ENCODE measurements at regions not wholly inside any gene's neighbourhood (a gene's known extent, or its start where the extent isn't known, plus 50 kb on each side); places are given as distances from the start of the nearest gene placed in this dataset.

DNA sequence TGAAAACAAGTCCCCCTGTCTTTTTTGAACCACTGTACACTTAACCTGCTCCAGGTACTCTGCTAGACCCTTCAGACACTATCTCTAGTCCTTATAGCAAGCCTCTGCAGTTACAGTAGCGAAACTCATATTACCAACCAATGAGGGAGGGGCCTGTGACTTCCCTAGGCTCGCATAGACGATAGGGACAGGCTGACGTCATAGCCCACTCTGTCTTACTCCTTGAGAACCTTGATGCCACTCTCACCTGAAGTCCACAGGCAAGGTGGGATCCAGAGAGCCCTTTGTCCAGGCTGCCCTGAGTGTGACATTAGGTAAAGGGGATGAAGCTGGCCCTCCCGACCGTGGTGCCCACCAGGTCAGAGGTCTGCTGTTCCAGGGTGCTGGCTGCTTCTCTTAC lies 65.3 kb downstream of the ACTBL2 start:
- TF ChIP-seq ZNF302 (CRISPR knock-in tag; IDR thresholded peaks at IDR 0.05) (no peak), POLR2A (IDR thresholded peaks at IDR 0.05; ENCODE audit: low read length) (no peak), JUN (IDR thresholded peaks at IDR 0.05) (no peak), ESRRA (IDR thresholded peaks at IDR 0.05; ENCODE audit: borderline replicate concordance, low read length) (no peak), RAD21 (conservative IDR thresholded peaks at IDR 0.05 in 1 of 2, IDR thresholded peaks at IDR 0.05 in 1 of 2) (no peak), EHF (CRISPR knock-in tag; IDR thresholded peaks at IDR 0.05) (no peak), CEBPB (IDR thresholded peaks at IDR 0.05) (no peak), RFX5 (IDR thresholded peaks at IDR 0.05) (no peak), ZFP36 (IDR thresholded peaks at IDR 0.05; ENCODE audit: borderline replicate concordance, partially characterized antibody) (no peak)
- TF ChIP-seq, protein P1, sequence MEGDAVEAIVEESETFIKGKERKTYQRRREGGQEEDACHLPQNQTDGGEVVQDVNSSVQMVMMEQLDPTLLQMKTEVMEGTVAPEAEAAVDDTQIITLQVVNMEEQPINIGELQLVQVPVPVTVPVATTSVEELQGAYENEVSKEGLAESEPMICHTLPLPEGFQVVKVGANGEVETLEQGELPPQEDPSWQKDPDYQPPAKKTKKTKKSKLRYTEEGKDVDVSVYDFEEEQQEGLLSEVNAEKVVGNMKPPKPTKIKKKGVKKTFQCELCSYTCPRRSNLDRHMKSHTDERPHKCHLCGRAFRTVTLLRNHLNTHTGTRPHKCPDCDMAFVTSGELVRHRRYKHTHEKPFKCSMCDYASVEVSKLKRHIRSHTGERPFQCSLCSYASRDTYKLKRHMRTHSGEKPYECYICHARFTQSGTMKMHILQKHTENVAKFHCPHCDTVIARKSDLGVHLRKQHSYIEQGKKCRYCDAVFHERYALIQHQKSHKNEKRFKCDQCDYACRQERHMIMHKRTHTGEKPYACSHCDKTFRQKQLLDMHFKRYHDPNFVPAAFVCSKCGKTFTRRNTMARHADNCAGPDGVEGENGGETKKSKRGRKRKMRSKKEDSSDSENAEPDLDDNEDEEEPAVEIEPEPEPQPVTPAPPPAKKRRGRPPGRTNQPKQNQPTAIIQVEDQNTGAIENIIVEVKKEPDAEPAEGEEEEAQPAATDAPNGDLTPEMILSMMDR (IDR thresholded peaks at IDR 0.05) = no peak
- TF ChIP-seq, protein P2, sequence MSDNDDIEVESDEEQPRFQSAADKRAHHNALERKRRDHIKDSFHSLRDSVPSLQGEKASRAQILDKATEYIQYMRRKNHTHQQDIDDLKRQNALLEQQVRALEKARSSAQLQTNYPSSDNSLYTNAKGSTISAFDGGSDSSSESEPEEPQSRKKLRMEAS (IDR thresholded peaks at IDR 0.05) = no peak
- TF ChIP-seq, protein P3, sequence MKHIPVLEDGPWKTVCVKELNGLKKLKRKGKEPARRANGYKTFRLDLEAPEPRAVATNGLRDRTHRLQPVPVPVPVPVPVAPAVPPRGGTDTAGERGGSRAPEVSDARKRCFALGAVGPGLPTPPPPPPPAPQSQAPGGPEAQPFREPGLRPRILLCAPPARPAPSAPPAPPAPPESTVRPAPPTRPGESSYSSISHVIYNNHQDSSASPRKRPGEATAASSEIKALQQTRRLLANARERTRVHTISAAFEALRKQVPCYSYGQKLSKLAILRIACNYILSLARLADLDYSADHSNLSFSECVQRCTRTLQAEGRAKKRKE (CRISPR knock-in tag; IDR thresholded peaks at IDR 0.05; ENCODE audit: low read depth) = no peak
- TF ChIP-seq, protein P4, sequence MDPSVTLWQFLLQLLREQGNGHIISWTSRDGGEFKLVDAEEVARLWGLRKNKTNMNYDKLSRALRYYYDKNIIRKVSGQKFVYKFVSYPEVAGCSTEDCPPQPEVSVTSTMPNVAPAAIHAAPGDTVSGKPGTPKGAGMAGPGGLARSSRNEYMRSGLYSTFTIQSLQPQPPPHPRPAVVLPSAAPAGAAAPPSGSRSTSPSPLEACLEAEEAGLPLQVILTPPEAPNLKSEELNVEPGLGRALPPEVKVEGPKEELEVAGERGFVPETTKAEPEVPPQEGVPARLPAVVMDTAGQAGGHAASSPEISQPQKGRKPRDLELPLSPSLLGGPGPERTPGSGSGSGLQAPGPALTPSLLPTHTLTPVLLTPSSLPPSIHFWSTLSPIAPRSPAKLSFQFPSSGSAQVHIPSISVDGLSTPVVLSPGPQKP (IDR thresholded peaks at IDR 0.05; ENCODE audit: low read depth, low read length) = no peak
- TF ChIP-seq, protein P5, sequence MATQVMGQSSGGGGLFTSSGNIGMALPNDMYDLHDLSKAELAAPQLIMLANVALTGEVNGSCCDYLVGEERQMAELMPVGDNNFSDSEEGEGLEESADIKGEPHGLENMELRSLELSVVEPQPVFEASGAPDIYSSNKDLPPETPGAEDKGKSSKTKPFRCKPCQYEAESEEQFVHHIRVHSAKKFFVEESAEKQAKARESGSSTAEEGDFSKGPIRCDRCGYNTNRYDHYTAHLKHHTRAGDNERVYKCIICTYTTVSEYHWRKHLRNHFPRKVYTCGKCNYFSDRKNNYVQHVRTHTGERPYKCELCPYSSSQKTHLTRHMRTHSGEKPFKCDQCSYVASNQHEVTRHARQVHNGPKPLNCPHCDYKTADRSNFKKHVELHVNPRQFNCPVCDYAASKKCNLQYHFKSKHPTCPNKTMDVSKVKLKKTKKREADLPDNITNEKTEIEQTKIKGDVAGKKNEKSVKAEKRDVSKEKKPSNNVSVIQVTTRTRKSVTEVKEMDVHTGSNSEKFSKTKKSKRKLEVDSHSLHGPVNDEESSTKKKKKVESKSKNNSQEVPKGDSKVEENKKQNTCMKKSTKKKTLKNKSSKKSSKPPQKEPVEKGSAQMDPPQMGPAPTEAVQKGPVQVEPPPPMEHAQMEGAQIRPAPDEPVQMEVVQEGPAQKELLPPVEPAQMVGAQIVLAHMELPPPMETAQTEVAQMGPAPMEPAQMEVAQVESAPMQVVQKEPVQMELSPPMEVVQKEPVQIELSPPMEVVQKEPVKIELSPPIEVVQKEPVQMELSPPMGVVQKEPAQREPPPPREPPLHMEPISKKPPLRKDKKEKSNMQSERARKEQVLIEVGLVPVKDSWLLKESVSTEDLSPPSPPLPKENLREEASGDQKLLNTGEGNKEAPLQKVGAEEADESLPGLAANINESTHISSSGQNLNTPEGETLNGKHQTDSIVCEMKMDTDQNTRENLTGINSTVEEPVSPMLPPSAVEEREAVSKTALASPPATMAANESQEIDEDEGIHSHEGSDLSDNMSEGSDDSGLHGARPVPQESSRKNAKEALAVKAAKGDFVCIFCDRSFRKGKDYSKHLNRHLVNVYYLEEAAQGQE (IDR thresholded peaks at IDR 0.05) = no peak
